DMS53 treated with DMSO at 0.1 percent for 48 hours (cell line): ENCODE measurements at regions not wholly inside any gene's neighbourhood (a gene's known extent, or its start where the extent isn't known, plus 50 kb on each side); places are given as distances from the start of the nearest gene placed in this dataset.
A peak's percentile ranks its signal among the peaks of the same experiment; 100 is the strongest.
"Not testable (repeated sequence)": the region's sequence is repeated elsewhere in the genome, so short reads cannot be mapped to it uniquely, and the experiment has no call there.

Experiments used
- DNase-seq: peaks from one replicate; lab custom pipeline; 2025; ENCODE audit not compliant: unreplicated experiment; lab: John Stamatoyannopoulos, UW

- not testable (repeated sequence) for DNase-seq
These were observed 1711.3 kb downstream of the KHDRBS2 start for GRCh38 chr6:60574723-60575122.

- not testable (repeated sequence) for DNase-seq
These were observed 1713.4 kb downstream of the KHDRBS2 start for GRCh38 chr6:60572607-60573006.

DNA sequence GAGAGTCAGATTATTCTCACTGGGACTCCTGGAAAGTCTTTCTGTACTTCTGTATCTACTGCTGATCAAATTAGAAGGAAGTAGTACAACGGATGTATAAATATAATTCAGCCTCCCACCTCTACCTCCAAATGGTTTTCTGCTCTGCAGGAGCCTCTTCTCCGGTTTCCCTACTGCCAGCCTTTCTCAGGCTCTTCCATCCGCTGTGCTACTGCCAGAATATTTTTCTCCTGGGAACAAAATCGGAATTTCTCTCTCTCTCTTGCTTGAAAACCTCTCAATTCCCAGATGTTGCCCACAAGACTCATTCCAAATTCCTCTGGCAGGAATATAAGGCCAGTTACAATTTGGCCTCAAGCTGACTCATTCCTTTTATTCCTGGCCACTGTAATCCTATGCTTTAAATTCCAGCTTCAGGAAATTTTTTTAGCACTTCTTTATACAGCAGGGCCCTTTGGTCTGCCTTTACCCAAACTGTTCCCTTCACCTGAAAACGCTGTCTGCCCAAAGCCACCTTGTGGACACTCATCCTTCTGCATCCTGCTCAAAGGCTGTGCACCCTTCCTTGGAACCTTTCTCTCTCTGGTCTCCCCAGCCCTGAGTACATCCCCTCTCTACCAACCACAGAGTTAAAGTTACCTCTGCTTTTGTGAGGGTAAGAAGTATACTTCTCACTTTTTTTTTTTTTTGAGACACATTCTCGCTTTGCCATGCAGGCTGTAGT is 1714.6 kb downstream of the KHDRBS2 start:
- DNase-seq, result not testable (repeated sequence)

DNA sequence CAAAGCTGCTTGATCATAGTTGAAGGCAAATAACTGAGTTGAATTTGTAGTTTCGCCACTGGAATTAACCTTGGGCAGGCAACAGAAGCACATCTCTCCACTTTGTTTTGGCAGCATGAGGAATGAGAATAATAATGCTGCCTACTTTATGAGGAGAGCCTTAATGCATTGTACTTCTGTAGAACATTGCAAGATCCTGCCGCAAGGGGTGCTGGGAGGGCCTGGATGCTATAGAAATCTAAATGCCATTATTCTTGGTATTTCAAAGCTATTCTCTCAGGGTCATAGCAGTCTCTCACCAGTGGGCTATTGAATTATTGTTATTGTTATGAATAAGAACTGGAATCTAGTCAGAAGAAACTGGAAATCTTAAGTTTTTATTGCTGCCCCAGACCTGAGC is 1715.4 kb downstream of the KHDRBS2 start:
- not testable (repeated sequence) for DNase-seq

DNA sequence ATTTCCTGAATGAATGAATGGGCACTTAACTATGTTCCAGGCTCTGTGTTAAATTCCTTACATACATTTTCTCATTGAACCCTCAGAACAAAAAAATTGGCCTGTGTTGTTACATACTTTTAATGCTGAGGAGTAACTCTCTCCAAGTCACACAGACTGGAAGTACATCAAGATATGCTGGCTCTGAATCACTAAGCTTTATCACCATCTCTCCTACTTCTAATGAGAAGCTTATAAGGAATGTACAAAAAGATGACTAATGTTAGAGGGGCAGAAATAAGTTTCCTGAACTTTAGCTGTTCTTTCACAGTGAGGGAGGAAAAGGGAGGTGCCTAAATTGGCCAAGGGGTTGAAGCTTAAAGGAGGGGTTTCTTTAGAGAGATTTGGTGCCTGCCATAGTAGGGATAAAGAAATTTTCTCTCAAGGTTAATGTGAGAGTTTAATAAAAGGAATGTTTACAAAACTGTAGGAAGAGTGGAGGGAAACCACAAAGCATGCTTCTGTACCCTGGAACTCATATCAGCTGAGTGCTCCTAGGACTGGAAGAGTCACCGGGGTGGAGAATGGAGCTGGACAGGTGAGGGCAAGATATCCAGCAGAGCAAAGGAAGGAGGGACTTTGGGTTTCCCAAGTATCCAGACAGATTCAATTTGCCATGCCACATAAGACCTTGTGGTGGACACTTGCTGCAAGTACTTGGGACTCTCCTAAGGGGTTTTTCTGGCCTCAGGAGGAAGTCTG is 1718.4 kb downstream of the KHDRBS2 start:
- not testable (repeated sequence) for DNase-seq

DNA sequence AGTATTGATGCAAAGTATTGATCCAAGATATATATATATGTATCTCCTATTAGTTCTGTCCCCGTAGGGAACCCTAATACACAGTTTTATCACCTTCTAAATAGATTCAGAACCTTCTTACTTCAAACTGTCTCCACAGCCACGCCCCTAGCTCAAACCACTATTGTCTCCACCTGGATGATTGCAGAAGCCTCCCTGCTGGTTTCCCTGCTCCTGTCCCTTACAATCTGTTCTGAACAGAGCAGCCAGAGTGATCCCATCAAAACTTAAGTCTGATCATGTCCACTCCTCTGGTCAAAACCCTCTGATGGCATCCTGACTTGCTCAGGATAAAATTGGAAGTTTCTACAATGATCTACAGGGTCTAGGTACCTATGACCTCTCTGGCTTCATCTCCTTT is 1719.6 kb downstream of the KHDRBS2 start:
- not testable (repeated sequence) for DNase-seq

- not testable (repeated sequence) for DNase-seq
These were observed 1726.3 kb downstream of the KHDRBS2 start for GRCh38 chr6:60559702-60560101.

- DNase-seq, result not testable (repeated sequence)
These were observed 1738.7 kb downstream of the KHDRBS2 start for GRCh38 chr6:60547340-60547739.

- DNase-seq, result not testable (repeated sequence)
These were observed 1761.3 kb downstream of the KHDRBS2 start for GRCh38 chr6:60524770-60525169.

DNA sequence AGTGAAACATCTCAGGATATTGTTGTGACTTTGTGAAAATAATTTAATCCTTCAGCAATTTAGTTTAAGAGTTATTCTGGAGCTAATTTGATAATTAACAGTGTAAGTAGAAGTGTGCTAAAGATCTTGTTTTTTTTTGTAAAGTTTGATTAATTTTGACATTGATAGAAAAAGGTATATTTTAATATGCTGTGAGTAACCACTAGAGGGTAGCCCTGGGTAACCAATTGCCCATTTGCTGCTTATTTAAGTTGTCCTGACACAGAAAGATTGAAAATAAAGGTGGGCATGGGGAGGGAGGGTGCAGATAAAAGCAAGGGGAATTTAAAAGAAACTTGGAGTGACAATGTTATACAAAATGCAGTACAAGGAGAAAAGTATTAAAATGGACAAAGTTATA is 1808.3 kb downstream of the KHDRBS2 start:
- peak; percentile 10 for DNase-seq

DNA sequence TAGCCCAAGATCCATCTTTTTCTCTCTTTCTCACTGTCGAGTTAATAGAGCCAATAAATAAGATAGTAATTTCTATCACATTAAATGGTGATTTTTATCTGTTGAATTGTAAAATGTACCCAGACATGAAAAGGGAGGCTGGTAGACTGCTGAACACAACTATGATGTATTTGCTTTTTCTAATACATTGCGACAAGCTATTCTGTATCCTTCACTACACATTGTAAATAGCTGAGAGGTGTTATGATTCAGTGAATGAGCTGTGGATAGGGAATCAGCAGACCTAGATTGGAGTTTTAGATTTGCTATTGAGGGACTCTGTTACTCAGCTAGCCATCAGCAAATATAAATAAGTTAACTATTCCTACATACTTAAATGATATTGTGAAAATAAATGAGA is 1812.2 kb downstream of the KHDRBS2 start:
- not testable (repeated sequence) for DNase-seq

- not testable (repeated sequence) for DNase-seq
These were observed 1814.6 kb downstream of the KHDRBS2 start for GRCh38 chr6:60471426-60471825.

GRCh38 chr6:60450428-60450827 is 1835.6 kb downstream of the KHDRBS2 start:
- not testable (repeated sequence) for DNase-seq

DNA sequence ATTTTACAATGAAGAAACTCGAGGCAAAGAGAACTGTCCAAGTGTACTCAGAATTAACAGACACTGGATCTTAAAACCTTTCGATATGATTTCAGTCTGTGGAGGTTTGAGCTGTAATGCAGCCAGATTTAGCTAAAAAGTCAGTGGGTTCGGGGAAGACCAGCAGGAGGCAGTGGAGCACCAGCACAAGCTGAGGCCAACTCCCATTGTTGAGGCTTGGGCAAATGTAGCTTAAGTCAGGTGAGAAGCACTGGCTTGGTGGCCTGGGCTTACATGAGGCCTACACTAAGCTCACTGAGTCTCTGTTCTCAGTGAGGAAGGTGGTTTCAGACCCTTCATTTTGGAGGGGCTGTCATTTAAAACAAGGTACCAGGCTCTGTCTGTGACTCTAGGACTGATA is 1841.5 kb downstream of the KHDRBS2 start:
- not testable (repeated sequence) for DNase-seq

DNA sequence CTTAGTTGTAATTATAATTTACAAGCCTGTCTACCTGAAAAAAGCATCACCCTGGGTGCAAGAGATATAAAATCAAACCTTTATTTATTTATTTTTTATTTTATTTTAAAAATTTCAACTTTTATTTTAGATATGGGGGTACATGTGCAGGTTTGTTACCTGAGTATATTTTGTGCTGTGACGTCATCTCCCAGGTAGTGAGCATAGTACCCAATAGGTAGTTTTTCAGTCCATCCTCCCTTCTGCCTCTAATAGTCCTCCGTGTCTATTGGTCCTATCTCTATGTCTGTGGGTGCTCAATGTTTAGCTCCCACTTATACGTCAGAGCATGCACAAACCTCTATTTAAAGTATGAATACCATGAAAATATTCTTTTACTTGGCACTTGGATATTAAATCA is 1846.3 kb downstream of the KHDRBS2 start:
- DNase-seq, result not testable (repeated sequence)

GRCh38 chr6:60422691-60423090 is 1863.3 kb downstream of the KHDRBS2 start:
- not testable (repeated sequence) for DNase-seq

DNA sequence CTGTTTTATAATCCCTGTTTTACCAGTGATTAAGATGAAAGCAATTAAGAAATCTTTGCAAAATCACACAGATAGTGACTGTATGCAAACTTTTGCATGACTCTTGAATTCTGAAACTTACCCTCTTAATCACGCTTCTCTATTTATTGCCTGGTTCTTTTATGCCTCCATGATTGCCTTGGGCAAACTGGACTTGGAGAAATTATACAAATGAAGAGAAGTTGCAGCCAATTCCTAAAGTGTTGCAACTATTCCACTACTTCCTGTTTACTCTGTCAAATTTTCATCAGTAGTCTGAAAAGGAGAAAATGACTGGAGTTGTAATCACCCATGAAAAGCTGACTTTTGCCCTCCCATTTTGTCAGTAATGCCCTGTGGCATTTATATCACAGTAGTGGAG is 1869.9 kb downstream of the KHDRBS2 start:
- DNase-seq, result not testable (repeated sequence)

DNA sequence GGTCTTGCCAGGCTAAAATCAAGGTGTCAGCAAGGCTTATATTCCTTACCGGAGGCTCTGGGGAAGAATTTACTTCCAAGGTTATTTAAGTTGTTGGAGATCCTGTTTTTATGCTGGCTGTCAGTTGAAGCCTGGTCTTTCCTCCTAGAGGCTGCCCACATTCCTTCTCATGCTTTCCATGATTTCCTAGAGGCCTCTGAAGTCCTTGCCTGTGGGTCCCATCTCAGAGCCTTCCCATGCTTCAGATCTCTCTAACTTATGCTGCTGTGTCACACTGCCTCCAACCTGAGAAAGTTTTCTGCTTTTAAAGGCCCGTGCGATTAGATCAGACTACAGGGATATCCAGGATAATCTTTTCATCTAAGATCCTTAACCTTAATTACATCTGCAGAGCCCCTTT is 1877.3 kb downstream of the KHDRBS2 start:
- not testable (repeated sequence) for DNase-seq

- not testable (repeated sequence) for DNase-seq
These were observed 1882.8 kb downstream of the KHDRBS2 start for GRCh38 chr6:60403268-60403667.

- DNase-seq, result not testable (repeated sequence)
These were observed 1883.5 kb downstream of the KHDRBS2 start for GRCh38 chr6:60402490-60402889.

- DNase-seq, result not testable (repeated sequence)
These were observed 1890.8 kb downstream of the KHDRBS2 start for GRCh38 chr6:60395261-60395660.

DNA sequence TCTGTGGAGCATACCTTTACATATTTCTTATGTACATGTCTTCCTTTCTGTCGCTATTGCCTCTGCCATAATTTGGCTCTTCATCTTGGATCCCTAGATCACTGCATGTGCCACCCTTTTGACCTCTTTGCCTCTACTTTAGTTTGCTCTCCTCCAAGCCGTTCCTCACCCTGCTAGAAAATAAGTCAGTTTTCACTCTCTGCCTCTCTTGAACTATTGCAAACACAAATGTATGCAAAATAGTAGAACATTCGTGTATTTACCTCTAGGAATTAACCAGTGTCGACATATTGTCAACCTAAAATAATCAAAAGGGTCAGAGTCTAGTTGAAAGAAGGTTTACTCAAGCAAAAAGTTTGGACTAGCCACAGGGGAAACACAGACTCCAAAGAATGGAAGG is 1893.1 kb downstream of the KHDRBS2 start:
- not testable (repeated sequence) for DNase-seq
